ENCODE measurements at regions not wholly inside any gene's neighbourhood (a gene's known extent, or its start where the extent isn't known, plus 50 kb on each side); places are given as distances from the start of the nearest gene placed in this dataset.

GRCh38 chrX:129247642-129248041, 275.6 kb downstream of the SMARCA1 start:
- TF ChIP-seq CTCF (IDR thresholded peaks at IDR 0.05): no peak
- no peak for TF ChIP-seq POLR2A (IDR thresholded peaks at IDR 0.05)

All from stomach (tissue), 4 donors.